Thymus (tissue), 11 donors: ENCODE measurements at regions not wholly inside any gene's neighbourhood (a gene's known extent, or its start where the extent isn't known, plus 50 kb on each side); places are given as distances from the start of the nearest gene placed in this dataset.
A peak's percentile ranks its signal among the peaks of the same experiment; 100 is the strongest.
"Not testable (repeated sequence)": the region's sequence is repeated elsewhere in the genome, so short reads cannot be mapped to it uniquely, and the experiment has no call there.

Experiments
- DNase-seq, 9 donors: peaks; one replicate each; pipeline ENCODE4 v3.0.0-alpha.2; 2013; ENCODE audit warnings: low spot score in 9 of 9, low read depth in 6 of 9, missing footprints in 1 of 9
- H3K27ac ChIP-seq, 2 donors: one replicate each; pipeline ENCODE4 v1.5.1; 2013; ENCODE audit warnings: control low read depth in 1 of 2, low read depth in 1 of 2, low read length in 1 of 2, mild to moderate bottlenecking in 1 of 2, moderate library complexity in 1 of 2
- H3K27me3 ChIP-seq, 2 donors: one replicate each; pipeline ENCODE4 v1.5.1; 2013; ENCODE audit warnings: low read length in 1 of 2; ENCODE audit not compliant: control insufficient read depth in 2 of 2, insufficient read depth in 1 of 2
- H3K36me3 ChIP-seq, 2 donors: one replicate each; pipeline ENCODE4 v1.5.1; 2013; ENCODE audit warnings: low read length in 1 of 2, mild to moderate bottlenecking in 1 of 2, moderate library complexity in 1 of 2; ENCODE audit not compliant: control insufficient read depth in 2 of 2, insufficient read depth in 2 of 2
- H3K4me1 ChIP-seq, 2 donors: one replicate each; pipeline ENCODE4 v1.5.1; 2013; ENCODE audit warnings: low read length in 2 of 2; ENCODE audit not compliant: control insufficient read depth in 2 of 2, insufficient read depth in 2 of 2
- H3K4me3 ChIP-seq, 2 donors: one replicate each; pipeline ENCODE4 v1.5.1; 2013; ENCODE audit warnings: low read length in 2 of 2, control low read depth in 1 of 2, mild to moderate bottlenecking in 1 of 2
- H3K9me3 ChIP-seq, 2 donors: one replicate each; pipeline ENCODE4 v1.5.1; 2013; ENCODE audit warnings: low read length in 1 of 2, mild to moderate bottlenecking in 1 of 2; ENCODE audit not compliant: control insufficient read depth in 2 of 2, insufficient read depth in 1 of 2
- WGBS: extraction: QIAGEN DNeasy Blood & Tissue Kit; methylation state at CpG from one replicate; pipeline ENCODE4 v1.1.7; 2013; 5-methylcytosine and 5-hydroxymethylcytosine counted together
- donor health status: healthy.

- peaks cover 15 to 55% of the 10 kb centered on the region in 2 donors for H3K4me1 ChIP-seq
- H3K36me3 ChIP-seq, result no peaks in the 10 kb centered on the region
- peak in 3 of 9 donors; percentile 32 to 73 (median 42) for DNase-seq
- peak overlapping the region; percentile 73 to 77 for H3K27ac ChIP-seq
- WGBS, result 77% methylated on average over 2 of the region's 2 CpGs
- H3K4me3 ChIP-seq, result no peak overlapping the region
- peaks cover 0 to 1% of the 10 kb centered on the region in 2 donors for H3K9me3 ChIP-seq
- H3K27me3 ChIP-seq, result no peaks in the 10 kb centered on the region
Observed at GRCh38 chr14:65846196-65846868, 433.8 kb downstream of the FUT8 start.

- 4% methylated on average over 7 of the region's 7 CpGs for WGBS
- Histone ChIP-seq H3K4me1 (peaks cover 15 to 55% of the 10 kb centered on the region in 2 donors), H3K27ac (peak overlapping the region; percentile 73 to 77), H3K36me3 (no peaks in the 10 kb centered on the region), H3K4me3 (peak overlapping the region in 1 of 2 donors; percentile 14), H3K27me3 (no peaks in the 10 kb centered on the region), H3K9me3 (no peaks in the 10 kb centered on the region)
- DNase-seq, result peak in 8 of 9 donors; percentile 69 to 96 (median 86)
Observed at GRCh38 chr14:65847075-65847847, 434.7 kb downstream of the FUT8 start.

- H3K4me1 ChIP-seq, result peaks cover 15 to 54% of the 10 kb centered on the region in 2 donors
- DNase-seq, H3K4me3 ChIP-seq, H3K27me3 ChIP-seq, H3K27ac ChIP-seq, H3K36me3 ChIP-seq, H3K9me3 ChIP-seq: not testable (repeated sequence)
- whole genome bisulfite sequencing, result 72% methylated on average over 3 of the region's 3 CpGs
Observed at GRCh38 chr14:65847931-65848330, 435.4 kb downstream of the FUT8 start.

GRCh38 chr14:65849091-65849490 is 436.6 kb downstream of the FUT8 start:
- no peaks in the 10 kb centered on the region for H3K9me3 ChIP-seq
- no peaks in the 10 kb centered on the region for H3K27me3 ChIP-seq
- no peaks in the 10 kb centered on the region for H3K36me3 ChIP-seq
- DNase-seq, result no peak
- 96% methylated on average over 3 of the region's 3 CpGs for WGBS
- no peak overlapping the region for H3K4me3 ChIP-seq
- H3K27ac ChIP-seq, result no peak overlapping the region
- peaks cover 15 to 49% of the 10 kb centered on the region in 2 donors for H3K4me1 ChIP-seq

- H3K27ac ChIP-seq, result no peak overlapping the region
- DNase-seq, result no peak
Observed at GRCh38 chr14:65849558-65849957, 437.0 kb downstream of the FUT8 start.

GRCh38 chr14:65850429-65851135 is 438.1 kb downstream of the FUT8 start:
- H3K27me3 ChIP-seq, result no peaks in the 10 kb centered on the region
- DNase-seq, result peak in 2 of 9 donors; percentile 51 to 68
- no peak overlapping the region for H3K4me3 ChIP-seq
- no peaks in the 10 kb centered on the region for H3K36me3 ChIP-seq
- 84% methylated on average over 10 of the region's 10 CpGs for WGBS
- H3K4me1 ChIP-seq, result peaks cover 15 to 46% of the 10 kb centered on the region in 2 donors
- H3K27ac ChIP-seq, result peak overlapping the region in 1 of 2 donors; percentile 14
- no peaks in the 10 kb centered on the region for H3K9me3 ChIP-seq

More at GRCh38 chr14:65849558-65849957, 437.0 kb downstream of the FUT8 start:
- Histone ChIP-seq H3K4me3 (no peak overlapping the region), H3K9me3 (no peaks in the 10 kb centered on the region), H3K4me1 (peaks cover 15 to 49% of the 10 kb centered on the region in 2 donors), H3K27me3 (no peaks in the 10 kb centered on the region), H3K36me3 (no peaks in the 10 kb centered on the region)
- 81% methylated on average over 2 of the region's 2 CpGs for WGBS

GRCh38 chr14:65852689-65853088 is 440.2 kb downstream of the FUT8 start:
- 49% methylated on average over 2 of the region's 2 CpGs for WGBS

GRCh38 chr14:65853407-65853955 is 441.0 kb downstream of the FUT8 start:
- H3K36me3 ChIP-seq, result no peaks in the 10 kb centered on the region
- WGBS, result 96% methylated on average over 7 of the region's 7 CpGs
- H3K27ac ChIP-seq, result no peak overlapping the region
- no peak overlapping the region for H3K4me3 ChIP-seq
- H3K9me3 ChIP-seq, result no peaks in the 10 kb centered on the region
- H3K27me3 ChIP-seq, result no peaks in the 10 kb centered on the region
- no peak for DNase-seq
- peaks cover 2 to 25% of the 10 kb centered on the region in 2 donors for H3K4me1 ChIP-seq

More at GRCh38 chr14:65852689-65853088, 440.2 kb downstream of the FUT8 start:
- H3K4me1 ChIP-seq, result peaks cover 8 to 31% of the 10 kb centered on the region in 2 donors
- H3K36me3 ChIP-seq, result no peaks in the 10 kb centered on the region
- DNase-seq, result no peak
- no peak overlapping the region for H3K27ac ChIP-seq
- H3K4me3 ChIP-seq, result no peak overlapping the region
- H3K9me3 ChIP-seq, result no peaks in the 10 kb centered on the region
- no peaks in the 10 kb centered on the region for H3K27me3 ChIP-seq
